ENCODE measurements at regions not wholly inside any gene's neighbourhood (a gene's known extent, or its start where the extent isn't known, plus 50 kb on each side); places are given as distances from the start of the nearest gene placed in this dataset.
A peak's percentile ranks its signal among the peaks of the same experiment; 100 is the strongest.

- BruUV-seq (replicated peaks) = no TSS peak
- Histone ChIP-seq H3K79me2 (ENCODE audit: insufficient read depth, low read depth, low read length) (no peaks in the 10 kb centered on the region), H4K20me1 (ENCODE audit: insufficient read depth, low read length) (no peaks in the 10 kb centered on the region), H3K4me1 (ENCODE audit: insufficient read depth, low read length, poor library complexity, severe bottlenecking) (peaks cover 14% of the 10 kb centered on the region), H3K36me3 (ENCODE audit: insufficient read depth, low read length) (no peaks in the 10 kb centered on the region), H2AFZ (ENCODE audit: low read length) (no peak overlapping the region), H3K4me2 (ENCODE audit: low read length) (peak overlapping the region; percentile 45), H3K9me2 (ENCODE audit: insufficient read depth, low read length) (no peaks in the 10 kb centered on the region), H3K27ac (ENCODE audit: low read depth, low read length, poor library complexity, severe bottlenecking) (no peak overlapping the region), H3K9me3 (ENCODE audit: low read length) (no peaks in the 10 kb centered on the region), H3K4me3 (ENCODE audit: low read depth, low read length, poor library complexity, severe bottlenecking) (no peak overlapping the region)
- intact Hi-C loops (cut with micrococcal nuclease; ENCODE audit: unreplicated experiment) = no loop called here
- no peak for DNase-seq (ENCODE audit: low spot score)
- CTCF ChIA-PET (ENCODE audit: unreplicated experiment) = no interaction called here
- POLR2A ChIA-PET = interaction anchor here (0.8 kb wide), 1 partner anchor 17 kb away, joined by 5 read pairs; no protein-coding TSS in a partner anchor
- TF ChIP-seq EZH2phosphoT487 (IDR thresholded peaks at IDR 0.05; ENCODE audit: borderline replicate concordance, low read depth, low read length) (no peak), CTCF (conservative IDR thresholded peaks at IDR 0.05; ENCODE audit: low read length) (no peak)
Measured at GRCh38 chr10:124159153-124159552, 65.8 kb upstream of the CHST15 start.

GRCh38 chr10:124158592-124158991 lies 65.2 kb upstream of the CHST15 start:
- ChIA-PET CTCF (ENCODE audit: unreplicated experiment) (no interaction called here), POLR2A (no interaction called here)
- no peak for DNase-seq (ENCODE audit: low spot score)
- Histone ChIP-seq H4K20me1 (ENCODE audit: insufficient read depth, low read length) (no peaks in the 10 kb centered on the region), H3K4me1 (ENCODE audit: insufficient read depth, low read length, poor library complexity, severe bottlenecking) (peaks cover 18% of the 10 kb centered on the region), H3K4me3 (ENCODE audit: low read depth, low read length, poor library complexity, severe bottlenecking) (no peak overlapping the region), H3K9me3 (ENCODE audit: low read length) (no peaks in the 10 kb centered on the region), H2AFZ (ENCODE audit: low read length) (no peak overlapping the region), H3K79me2 (ENCODE audit: insufficient read depth, low read depth, low read length) (no peaks in the 10 kb centered on the region), H3K4me2 (ENCODE audit: low read length) (peak overlapping the region; percentile 45; the same call in 1 of the 2 replicates), H3K27ac (ENCODE audit: low read depth, low read length, poor library complexity, severe bottlenecking) (no peak overlapping the region), H3K9me2 (ENCODE audit: insufficient read depth, low read length) (no peaks in the 10 kb centered on the region), H3K36me3 (ENCODE audit: insufficient read depth, low read length) (no peaks in the 10 kb centered on the region)
- TF ChIP-seq CTCF (conservative IDR thresholded peaks at IDR 0.05; ENCODE audit: low read length) = no peak
- no peak for TF ChIP-seq EZH2phosphoT487 (IDR thresholded peaks at IDR 0.05; ENCODE audit: borderline replicate concordance, low read depth, low read length)
- intact Hi-C loops (cut with micrococcal nuclease; ENCODE audit: unreplicated experiment) = no loop called here
- BruUV-seq (replicated peaks) = no TSS peak

GRCh38 chr10:124157271-124157681 lies 63.9 kb upstream of the CHST15 start:
- H3K4me3 ChIP-seq (ENCODE audit: low read depth, low read length, poor library complexity, severe bottlenecking) = no peak overlapping the region
- TF ChIP-seq CTCF (conservative IDR thresholded peaks at IDR 0.05; ENCODE audit: low read length) (no peak), EZH2phosphoT487 (IDR thresholded peaks at IDR 0.05; ENCODE audit: borderline replicate concordance, low read depth, low read length) (no peak)
- no peak overlapping the region for H3K4me2 ChIP-seq (ENCODE audit: low read length)
- no peak for DNase-seq (ENCODE audit: low spot score)
- intact Hi-C loops (cut with micrococcal nuclease; ENCODE audit: unreplicated experiment) = no loop called here
- no peak overlapping the region for H3K27ac ChIP-seq (ENCODE audit: low read depth, low read length, poor library complexity, severe bottlenecking)
- H3K4me1 ChIP-seq (ENCODE audit: insufficient read depth, low read length, poor library complexity, severe bottlenecking) = peaks cover 31% of the 10 kb centered on the region
- CTCF ChIA-PET (ENCODE audit: unreplicated experiment) = no interaction called here
- BruUV-seq (replicated peaks) = no TSS peak
- H3K79me2 ChIP-seq (ENCODE audit: insufficient read depth, low read depth, low read length) = no peaks in the 10 kb centered on the region
- no peak overlapping the region for H2AFZ ChIP-seq (ENCODE audit: low read length)
- no peaks in the 10 kb centered on the region for H3K9me2 ChIP-seq (ENCODE audit: insufficient read depth, low read length)
- no peaks in the 10 kb centered on the region for H3K9me3 ChIP-seq (ENCODE audit: low read length)
- H3K36me3 ChIP-seq (ENCODE audit: insufficient read depth, low read length) = no peaks in the 10 kb centered on the region
- POLR2A ChIA-PET = no interaction called here
- no peaks in the 10 kb centered on the region for H4K20me1 ChIP-seq (ENCODE audit: insufficient read depth, low read length)
